ENCODE measurements at regions not wholly inside any gene's neighbourhood (a gene's known extent, or its start where the extent isn't known, plus 50 kb on each side); places are given as distances from the start of the nearest gene placed in this dataset.

- DNase-seq (ENCODE audit: low read depth in 3 of 3, low spot score in 2 of 3), result no peak
Measured at GRCh38 chr2:120598416-120598815, 137.3 kb upstream of the GLI2 start.

GRCh38 chr2:120599072-120599471, 136.6 kb upstream of the GLI2 start:
- no peak for DNase-seq (ENCODE audit: low read depth in 3 of 3, low spot score in 2 of 3)

DNA sequence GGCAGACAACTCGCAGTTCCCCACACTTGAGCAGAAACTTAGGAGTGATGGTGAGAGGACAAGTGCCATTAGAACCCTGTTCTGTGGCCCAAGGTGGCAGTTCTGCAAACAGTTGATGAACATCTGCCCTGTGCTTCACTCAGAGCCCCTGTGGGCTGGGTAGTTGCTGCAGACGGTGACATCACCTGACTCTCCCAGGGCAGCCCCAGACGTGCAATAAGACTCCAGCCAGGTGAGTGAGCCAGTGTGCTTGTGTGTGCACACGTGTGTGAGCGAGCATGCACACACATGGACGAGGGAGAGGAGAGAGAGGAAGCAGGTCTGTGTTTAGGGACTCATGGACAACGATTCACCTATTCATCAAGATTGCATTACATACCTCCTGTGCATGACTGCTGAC, 136.0 kb upstream of the GLI2 start:
- no peak for DNase-seq (ENCODE audit: low read depth in 3 of 3, low spot score in 2 of 3)

DNA sequence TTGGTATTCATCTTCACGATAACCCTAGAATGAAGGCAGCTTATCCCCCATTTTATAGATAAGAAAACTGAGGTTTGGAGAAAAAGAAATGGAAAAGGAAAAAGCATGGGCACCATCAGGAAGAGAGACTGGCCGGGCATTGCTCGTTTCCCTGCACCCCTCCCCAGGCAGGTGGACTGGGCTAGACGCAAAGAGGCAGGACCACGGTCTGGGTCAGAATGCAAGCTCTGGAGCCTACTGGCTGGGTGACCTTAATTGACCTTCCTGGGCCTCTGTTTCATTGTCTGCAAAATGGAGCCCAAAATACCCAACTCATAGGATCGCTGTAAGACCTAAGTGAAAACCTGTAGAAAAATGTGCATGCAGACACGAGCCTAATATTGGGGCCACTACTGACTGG, 135.3 kb upstream of the GLI2 start:
- no peak for DNase-seq (ENCODE audit: low read depth in 3 of 3, low spot score in 2 of 3)

DNA sequence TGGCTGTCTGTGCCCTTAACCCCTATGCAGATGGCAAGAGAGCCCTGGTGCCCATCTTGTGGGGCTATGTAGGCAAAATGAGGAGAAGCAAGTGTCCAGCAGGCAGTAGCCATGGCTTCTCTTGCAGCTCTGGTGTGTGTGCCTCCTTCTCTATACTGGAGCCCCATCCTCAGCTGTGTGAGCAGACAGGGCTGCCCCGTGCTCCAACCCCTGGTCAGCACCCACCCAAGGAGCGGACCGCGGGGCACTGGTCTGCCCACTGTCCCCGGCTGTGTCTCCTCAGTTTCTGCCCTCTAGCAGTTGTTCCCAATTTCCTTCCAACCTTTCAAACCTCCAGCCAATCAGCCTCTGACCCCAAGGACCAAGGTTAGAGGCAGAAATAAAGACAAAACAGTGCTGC, 134.9 kb upstream of the GLI2 start:
- no peak for DNase-seq (ENCODE audit: low read depth in 3 of 3, low spot score in 2 of 3)

DNA sequence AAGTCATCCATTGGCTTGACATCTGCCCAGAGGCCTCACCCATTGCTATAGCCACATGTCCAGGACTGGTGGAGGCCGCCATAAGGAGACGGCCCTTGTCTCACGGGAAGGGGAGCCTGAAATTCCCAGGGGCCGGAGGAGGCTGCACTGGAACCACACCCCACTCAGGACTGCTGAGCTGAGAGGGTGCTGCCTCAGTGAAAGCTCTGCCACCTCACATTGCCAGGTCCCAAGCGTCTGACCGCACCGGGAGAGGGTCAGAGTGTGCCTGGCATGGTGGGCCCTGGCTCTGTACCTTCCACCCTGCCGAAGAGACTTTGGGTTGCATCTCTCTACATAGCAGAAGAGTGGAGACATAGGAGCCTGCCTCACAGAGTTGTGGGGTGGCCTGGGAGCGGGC, 134.1 kb upstream of the GLI2 start:
- no peak for DNase-seq (ENCODE audit: low read depth in 3 of 3, low spot score in 2 of 3)

- DNase-seq (ENCODE audit: low read depth in 3 of 3, low spot score in 2 of 3), result no peak
Measured at GRCh38 chr2:120602251-120602650, 133.4 kb upstream of the GLI2 start.

DNA sequence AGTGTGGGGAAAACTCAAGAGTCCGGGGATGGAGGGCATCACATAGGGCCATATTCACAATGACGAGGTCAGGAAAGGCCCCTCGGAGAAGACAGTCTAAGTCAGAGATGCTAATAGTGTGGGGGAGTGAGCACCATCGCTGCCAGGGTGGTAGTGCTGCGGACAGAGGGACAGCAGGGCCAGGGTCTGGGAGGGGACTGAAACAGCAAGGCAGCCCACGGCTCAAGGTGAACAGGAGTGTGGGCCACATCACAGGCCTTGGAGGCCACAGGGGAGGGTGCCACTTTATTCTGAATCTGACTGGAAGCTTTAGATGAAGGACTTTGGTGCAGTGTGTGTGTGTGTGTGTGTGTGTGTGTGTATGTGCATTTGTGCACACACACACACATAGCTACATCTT, 130.9 kb upstream of the GLI2 start:
- DNase-seq (ENCODE audit: low read depth in 3 of 3, low spot score in 2 of 3), result no peak

DNA sequence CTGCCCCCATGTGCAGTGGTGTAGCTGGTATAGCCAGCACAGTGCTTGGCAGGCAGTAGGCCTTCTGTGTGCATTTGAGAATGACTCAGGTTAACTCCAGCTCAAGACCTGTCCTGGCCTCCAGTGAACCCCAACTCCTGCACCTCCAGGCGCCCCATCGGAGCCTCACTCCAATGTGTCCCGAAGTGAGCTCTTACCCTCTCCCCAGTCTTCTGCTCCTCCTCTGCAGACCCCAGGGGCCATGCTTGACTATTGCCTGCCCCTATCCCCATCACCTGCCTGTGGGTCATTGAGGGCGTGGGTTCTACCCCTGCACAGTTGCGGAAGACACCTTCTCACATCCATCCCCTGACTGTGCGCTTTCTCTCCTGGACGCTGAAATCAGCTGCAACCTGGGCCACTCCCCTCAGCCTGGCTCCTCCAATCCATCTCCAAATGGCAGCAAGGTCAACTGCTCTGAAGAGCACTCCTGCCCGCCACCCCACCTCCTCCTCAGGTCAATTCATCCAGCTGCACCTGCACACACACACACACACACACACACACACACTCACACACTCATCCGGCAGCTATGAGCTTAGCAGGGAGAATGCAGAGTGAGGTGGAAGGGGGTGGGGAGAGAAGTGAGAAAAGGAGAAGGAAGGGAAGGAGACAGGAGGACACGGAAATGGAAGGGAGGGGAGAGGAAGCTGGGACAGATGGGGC, 130.3 kb upstream of the GLI2 start:
- no peak for DNase-seq (ENCODE audit: low read depth in 3 of 3, low spot score in 2 of 3)

- DNase-seq (ENCODE audit: low read depth in 3 of 3, low spot score in 2 of 3), result no peak
Measured at GRCh38 chr2:120606280-120606679, 129.4 kb upstream of the GLI2 start.

DNA sequence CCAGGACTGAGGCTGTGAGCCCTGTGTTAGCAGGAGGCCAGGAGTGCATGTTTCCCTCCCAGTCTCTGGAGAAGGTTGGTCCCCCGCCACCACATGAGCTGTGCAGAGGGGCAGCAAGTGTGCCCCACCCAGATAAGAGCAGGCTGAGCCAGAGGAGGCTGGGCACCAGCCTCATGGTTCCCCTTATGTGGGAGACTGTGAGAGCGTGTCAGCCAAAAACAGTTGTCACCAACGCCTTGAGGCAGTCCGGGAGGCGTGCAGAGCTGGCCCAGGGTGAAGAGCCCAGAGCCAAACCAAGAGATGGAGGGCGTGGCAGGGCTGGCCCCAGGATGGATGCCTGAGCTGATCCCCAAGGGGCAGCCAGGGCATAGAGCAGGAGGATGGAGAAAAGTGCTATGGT, 128.7 kb upstream of the GLI2 start:
- DNase-seq (ENCODE audit: low read depth in 3 of 3, low spot score in 2 of 3), result no peak

- no peak for DNase-seq (ENCODE audit: low read depth in 3 of 3, low spot score in 2 of 3)
Measured at GRCh38 chr2:120607506-120607905, 128.2 kb upstream of the GLI2 start.

- no peak for DNase-seq (ENCODE audit: low read depth in 3 of 3, low spot score in 2 of 3)
Measured at GRCh38 chr2:120607996-120608395, 127.7 kb upstream of the GLI2 start.

GRCh38 chr2:120609826-120610395, 125.8 kb upstream of the GLI2 start:
- no peak for DNase-seq (ENCODE audit: low read depth in 3 of 3, low spot score in 2 of 3)

GRCh38 chr2:120611016-120611415, 124.7 kb upstream of the GLI2 start:
- no peak for DNase-seq (ENCODE audit: low read depth in 3 of 3, low spot score in 2 of 3)

GRCh38 chr2:120611961-120612360, 123.7 kb upstream of the GLI2 start:
- no peak for DNase-seq (ENCODE audit: low read depth in 3 of 3, low spot score in 2 of 3)

DNA sequence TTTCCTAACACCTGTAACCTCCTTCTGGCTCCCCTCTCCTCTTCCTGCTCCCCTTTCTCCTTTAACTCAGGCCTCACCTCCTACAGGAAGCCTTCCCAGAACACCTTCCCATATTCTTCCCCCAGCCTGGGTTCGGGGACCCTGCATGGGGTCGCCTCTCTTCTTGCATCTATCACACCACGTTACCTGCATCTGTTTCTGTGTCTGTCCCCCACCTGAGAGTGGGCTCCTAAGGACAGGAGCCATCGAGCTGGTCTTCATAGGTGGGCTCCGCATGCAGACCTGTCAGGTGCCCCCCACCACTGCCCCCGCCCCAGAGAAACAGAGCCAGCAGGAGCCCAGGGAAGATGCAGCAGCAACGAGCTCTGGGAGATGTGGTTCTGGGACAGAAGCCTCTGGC, 123.2 kb upstream of the GLI2 start:
- DNase-seq (ENCODE audit: low read depth in 3 of 3, low spot score in 2 of 3), result no peak

DNA sequence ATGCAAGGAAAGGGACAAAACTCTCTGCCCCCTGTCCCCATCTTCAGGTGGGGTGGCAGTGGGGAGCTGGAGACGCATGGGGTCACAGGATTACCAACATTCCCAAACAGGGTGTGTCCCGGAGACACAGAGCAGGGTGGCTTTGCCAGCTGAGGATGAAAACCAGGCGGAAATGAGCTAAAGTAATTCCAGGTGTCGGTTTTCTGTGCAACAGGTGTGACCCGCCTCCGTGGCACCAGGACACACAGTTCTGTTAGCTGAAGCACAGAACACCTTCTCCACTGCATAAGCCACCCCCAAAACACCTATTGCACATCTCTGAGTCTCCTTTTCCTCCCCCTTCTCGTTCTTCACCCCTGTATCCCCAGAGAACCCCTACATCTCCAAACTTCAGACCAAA, 122.7 kb upstream of the GLI2 start:
- DNase-seq (ENCODE audit: low read depth in 3 of 3, low spot score in 2 of 3), result no peak

GRCh38 chr2:120613742-120614571, 121.7 kb upstream of the GLI2 start:
- no peak for DNase-seq (ENCODE audit: low read depth in 3 of 3, low spot score in 2 of 3)

- DNase-seq (ENCODE audit: low read depth in 3 of 3, low spot score in 2 of 3), result no peak
Measured at GRCh38 chr2:120614901-120615300, 120.8 kb upstream of the GLI2 start.

DNA sequence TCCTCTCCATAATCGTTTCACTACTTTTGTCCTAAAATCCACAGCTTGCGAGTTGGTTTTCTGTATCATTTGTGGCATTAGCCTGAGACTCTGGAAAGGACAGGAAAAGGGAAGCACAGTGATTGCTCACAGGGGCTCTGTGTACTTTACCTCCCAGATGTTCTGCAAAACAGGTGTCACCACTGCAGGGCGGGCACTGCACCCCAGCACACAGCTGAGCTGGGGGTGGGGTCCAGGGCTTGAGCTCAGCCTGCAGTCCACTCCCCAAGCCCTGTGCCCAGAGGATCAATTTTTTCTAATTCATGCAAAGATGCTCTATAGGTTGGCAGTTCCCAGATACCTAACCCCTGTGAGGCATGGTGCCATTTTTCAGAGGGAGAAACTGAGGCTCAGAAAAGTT, 119.4 kb upstream of the GLI2 start:
- no peak for DNase-seq (ENCODE audit: low read depth in 3 of 3, low spot score in 2 of 3)

DNA sequence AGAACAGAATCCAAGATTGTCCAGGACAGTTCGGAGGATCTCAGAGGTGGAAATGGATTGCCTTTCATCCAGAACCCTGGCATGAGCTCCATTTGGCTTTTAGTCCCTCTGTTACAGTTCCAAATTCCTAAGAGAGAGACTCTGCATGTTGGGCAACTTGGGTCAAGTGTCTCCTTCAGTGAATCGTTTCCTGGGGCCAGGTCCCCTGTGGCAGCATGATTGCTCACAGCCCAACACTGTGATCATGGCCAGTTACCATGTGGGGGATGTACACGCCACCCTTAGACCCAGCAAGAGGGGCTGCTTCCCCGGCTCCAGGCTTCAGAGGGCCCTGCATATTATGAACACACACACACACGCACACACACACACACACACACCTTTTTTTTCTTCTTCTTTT, 118.6 kb upstream of the GLI2 start:
- no peak for DNase-seq (ENCODE audit: low read depth in 3 of 3, low spot score in 2 of 3)

Measured in right renal cortex interstitium (tissue), 3 donors.